Hypothalamus (tissue), 51 donors: ENCODE measurements at regions not wholly inside any gene's neighbourhood (a gene's known extent, or its start where the extent isn't known, plus 50 kb on each side); places are given as distances from the start of the nearest gene placed in this dataset.
"Not testable (repeated sequence)": the region's sequence is repeated elsewhere in the genome, so short reads cannot be mapped to it uniquely, and the experiment has no call there.

Experiments
- DNase-seq, 51 donors: peaks; one replicate each; lab custom pipeline; 2025; lab: John Stamatoyannopoulos, UW

GRCh38 chr14:55884819-55885218 lies 233.4 kb upstream of the PELI2 start:
- DNase-seq, result no peak

- DNase-seq, result no peak
Observed at GRCh38 chr14:55889124-55889523, 229.1 kb upstream of the PELI2 start.

- no peak for DNase-seq
Observed at GRCh38 chr14:55891692-55892091, 226.5 kb upstream of the PELI2 start.

GRCh38 chr14:55892906-55893305 lies 225.3 kb upstream of the PELI2 start:
- DNase-seq, result no peak

- DNase-seq, result no peak
Observed at GRCh38 chr14:55893705-55894104, 224.5 kb upstream of the PELI2 start.

- no peak for DNase-seq
Observed at GRCh38 chr14:55897031-55897430, 221.2 kb upstream of the PELI2 start.

- DNase-seq, result no peak
Observed at GRCh38 chr14:55898938-55899337, 219.3 kb upstream of the PELI2 start.

GRCh38 chr14:55899531-55899930 lies 218.7 kb upstream of the PELI2 start:
- no peak for DNase-seq

- no peak for DNase-seq
Observed at GRCh38 chr14:55900749-55901148, 217.5 kb upstream of the PELI2 start.

- no peak for DNase-seq
Observed at GRCh38 chr14:55901291-55901690, 216.9 kb upstream of the PELI2 start.

- no peak for DNase-seq
Observed at GRCh38 chr14:55902241-55902640, 216.0 kb upstream of the PELI2 start.

GRCh38 chr14:55904086-55904485 lies 214.1 kb upstream of the PELI2 start:
- peak in 1 of 51 donors; percentile 45 for DNase-seq

GRCh38 chr14:55908106-55908505 lies 210.1 kb upstream of the PELI2 start:
- no peak for DNase-seq

GRCh38 chr14:55909879-55910278 lies 208.3 kb upstream of the PELI2 start:
- no peak for DNase-seq

- no peak for DNase-seq
Observed at GRCh38 chr14:55910601-55911243, 207.5 kb upstream of the PELI2 start.

GRCh38 chr14:55911776-55912175 lies 206.4 kb upstream of the PELI2 start:
- DNase-seq, result no peak

- DNase-seq, result no peak
Observed at GRCh38 chr14:55912344-55912743, 205.9 kb upstream of the PELI2 start.

- DNase-seq, result peak in 1 of 51 donors; percentile 13
Observed at GRCh38 chr14:55913324-55914025, 204.7 kb upstream of the PELI2 start.

- DNase-seq, result no peak
Observed at GRCh38 chr14:55914771-55915170, 203.4 kb upstream of the PELI2 start.

- no peak for DNase-seq
Observed at GRCh38 chr14:55915456-55915855, 202.8 kb upstream of the PELI2 start.

GRCh38 chr14:55919800-55920199 lies 198.4 kb upstream of the PELI2 start:
- DNase-seq, result not testable (repeated sequence)

- DNase-seq, result no peak
Observed at GRCh38 chr14:55921511-55921910, 196.7 kb upstream of the PELI2 start.

- DNase-seq, result no peak
Observed at GRCh38 chr14:55926007-55926406, 192.2 kb upstream of the PELI2 start.
